ENCODE measurements at regions not wholly inside any gene's neighbourhood (a gene's known extent, or its start where the extent isn't known, plus 50 kb on each side); places are given as distances from the start of the nearest gene placed in this dataset.
A peak's percentile ranks its signal among the peaks of the same experiment; 100 is the strongest.

- peak; percentile 93 for TF ChIP-seq BCL11A (IDR thresholded peaks at IDR 0.05; ENCODE audit: low read depth, low read length)
- TF ChIP-seq NKRF (conservative IDR thresholded peaks at IDR 0.05) = 0 out of 2 replicates have a peak, but pooled peaks have one; percentile 22
- no peak for TF ChIP-seq FOXK2 (IDR thresholded peaks at IDR 0.05)
- peak; percentile 63; the same call in 1 of the 2 replicates for TF ChIP-seq CREM (IDR thresholded peaks at IDR 0.05; ENCODE audit: low read depth)
- no peak for TF ChIP-seq NRF1 (conservative IDR thresholded peaks at IDR 0.05; ENCODE audit: low read depth, low read length)
- TF ChIP-seq ATF3 (IDR thresholded peaks at IDR 0.05; ENCODE audit: borderline replicate concordance, extremely low read depth, low read depth, low read length) = no peak
- TF ChIP-seq ZBTB4 (CRISPR knock-in tag; IDR thresholded peaks at IDR 0.05) = no peak
- TF ChIP-seq SMAD5 (IDR thresholded peaks at IDR 0.05; ENCODE audit: low read depth) = no peak
- no peak for TF ChIP-seq REST (IDR thresholded peaks at IDR 0.05; ENCODE audit: low read depth, low read length)
Observed at GRCh38 chr4:151887031-151887815, 126.4 kb upstream of the GATB start (continued).

Measured in GM12878 (cell line).